ENCODE measurements at regions not wholly inside any gene's neighbourhood (a gene's known extent, or its start where the extent isn't known, plus 50 kb on each side); places are given as distances from the start of the nearest gene placed in this dataset.

DNA sequence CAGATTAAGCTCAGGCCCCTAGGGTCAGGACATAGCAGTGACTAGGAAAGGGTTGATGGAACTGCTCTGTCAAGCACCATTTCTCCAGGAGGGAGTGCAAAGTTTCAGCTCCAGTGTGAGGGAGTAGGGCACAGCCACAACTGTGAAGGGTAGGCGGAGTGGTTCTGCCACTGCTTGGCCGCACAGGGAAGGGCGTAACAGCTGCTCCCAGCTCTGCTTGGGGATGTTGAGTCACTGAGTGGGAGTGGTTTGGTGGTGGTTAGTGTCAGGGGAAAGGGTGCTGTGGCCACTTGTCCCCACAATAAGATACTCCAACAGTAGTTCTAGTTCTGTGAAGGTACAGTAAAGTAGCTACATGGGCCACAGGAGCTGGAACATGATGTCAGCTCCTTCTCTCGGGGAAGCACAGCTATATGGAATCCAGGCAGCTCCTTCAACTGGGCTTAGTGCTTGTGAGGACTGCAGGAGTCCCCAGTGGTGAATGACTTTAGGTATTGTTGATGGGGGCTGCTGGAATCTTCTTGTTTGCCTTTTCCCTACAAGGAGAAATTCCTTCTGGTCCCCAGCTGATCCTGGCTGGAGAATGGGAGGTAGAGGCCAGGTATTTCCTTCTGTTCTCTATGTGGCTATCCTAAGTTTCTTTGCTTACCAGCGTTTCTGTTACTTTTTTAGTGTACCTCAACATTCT lies 314.5 kb downstream of the SPATA31D1 start:
- TF ChIP-seq ZBTB7A (IDR thresholded peaks at IDR 0.05; ENCODE audit: low read depth), result no peak
- TF ChIP-seq RAD21 (IDR thresholded peaks at IDR 0.05; ENCODE audit: low read depth), result no peak
- TF ChIP-seq FOXM1 (IDR thresholded peaks at IDR 0.05; ENCODE audit: borderline replicate concordance, low read depth), result no peak
- TF ChIP-seq MAX (IDR thresholded peaks at IDR 0.05), result no peak
- no peak for TF ChIP-seq EGR1 (IDR thresholded peaks at IDR 0.05)
- no peak for TF ChIP-seq YY1 (IDR thresholded peaks at IDR 0.05; ENCODE audit: low read depth)

- TF ChIP-seq TAF1 (IDR thresholded peaks at IDR 0.05; ENCODE audit: low read depth) (no peak), MAX (IDR thresholded peaks at IDR 0.05) (no peak), TCF12 (IDR thresholded peaks at IDR 0.05; ENCODE audit: low read depth) (no peak), NFIC (IDR thresholded peaks at IDR 0.05) (no peak), YY1 (IDR thresholded peaks at IDR 0.05; ENCODE audit: low read depth) (no peak), ZBTB7A (IDR thresholded peaks at IDR 0.05; ENCODE audit: low read depth) (no peak), CEBPB (IDR thresholded peaks at IDR 0.05) (no peak), RAD21 (IDR thresholded peaks at IDR 0.05; ENCODE audit: low read depth) (no peak), EGR1 (IDR thresholded peaks at IDR 0.05) (no peak), FOXM1 (IDR thresholded peaks at IDR 0.05; ENCODE audit: borderline replicate concordance, low read depth) (no peak), REST (IDR thresholded peaks at IDR 0.05; ENCODE audit: low read depth) (no peak), CREB1 (IDR thresholded peaks at IDR 0.05; ENCODE audit: low read depth) (no peak)
- TF ChIP-seq, protein P1, sequence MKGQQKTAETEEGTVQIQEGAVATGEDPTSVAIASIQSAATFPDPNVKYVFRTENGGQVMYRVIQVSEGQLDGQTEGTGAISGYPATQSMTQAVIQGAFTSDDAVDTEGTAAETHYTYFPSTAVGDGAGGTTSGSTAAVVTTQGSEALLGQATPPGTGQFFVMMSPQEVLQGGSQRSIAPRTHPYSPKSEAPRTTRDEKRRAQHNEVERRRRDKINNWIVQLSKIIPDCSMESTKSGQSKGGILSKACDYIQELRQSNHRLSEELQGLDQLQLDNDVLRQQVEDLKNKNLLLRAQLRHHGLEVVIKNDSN (IDR thresholded peaks at IDR 0.05), result no peak
These were observed 320.3 kb downstream of the SPATA31D1 start for GRCh38 chr9:82308836-82309235.

DNA sequence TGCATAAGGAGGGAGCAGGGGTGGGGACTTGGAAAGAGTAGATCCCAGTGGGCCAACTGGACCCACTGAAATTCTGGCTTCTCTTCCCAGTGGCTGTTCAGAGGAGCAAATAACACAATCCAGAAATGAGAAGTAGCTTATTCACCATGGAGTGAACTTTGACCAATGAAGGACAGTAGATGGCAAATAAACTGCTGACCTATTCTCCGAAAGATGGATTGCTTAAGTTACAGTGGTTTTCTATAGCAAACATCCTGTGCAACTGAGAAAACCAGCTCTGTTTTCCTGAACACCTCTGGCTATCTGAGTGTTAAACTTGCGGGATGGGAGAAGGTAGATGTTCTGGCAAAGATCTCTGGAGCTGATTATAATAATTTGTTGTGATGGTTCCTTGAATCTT lies 325.1 kb downstream of the SPATA31D1 start:
- TF ChIP-seq TEAD4 (IDR thresholded peaks at IDR 0.05) (no peak), EP300 (IDR thresholded peaks at IDR 0.05; ENCODE audit: borderline replicate concordance) (no peak), ZBTB7A (IDR thresholded peaks at IDR 0.05; ENCODE audit: low read depth) (no peak), CREB1 (IDR thresholded peaks at IDR 0.05; ENCODE audit: low read depth) (no peak), FOXM1 (IDR thresholded peaks at IDR 0.05; ENCODE audit: borderline replicate concordance, low read depth) (no peak), TCF12 (IDR thresholded peaks at IDR 0.05; ENCODE audit: low read depth) (no peak), EGR1 (IDR thresholded peaks at IDR 0.05) (no peak), NFIC (IDR thresholded peaks at IDR 0.05) (no peak), RAD21 (IDR thresholded peaks at IDR 0.05; ENCODE audit: low read depth) (no peak), MAX (IDR thresholded peaks at IDR 0.05) (no peak)
- TF ChIP-seq, protein P1 (IDR thresholded peaks at IDR 0.05), result no peak

GRCh38 chr9:82320566-82320965 lies 332.0 kb downstream of the SPATA31D1 start:
- TF ChIP-seq REST (IDR thresholded peaks at IDR 0.05; ENCODE audit: low read depth), result no peak
- TF ChIP-seq FOXM1 (IDR thresholded peaks at IDR 0.05; ENCODE audit: borderline replicate concordance, low read depth), result no peak
- TF ChIP-seq TEAD4 (IDR thresholded peaks at IDR 0.05), result no peak
- TF ChIP-seq TCF12 (IDR thresholded peaks at IDR 0.05; ENCODE audit: low read depth), result no peak
- no peak for TF ChIP-seq CREB1 (IDR thresholded peaks at IDR 0.05; ENCODE audit: low read depth)
- no peak for TF ChIP-seq MAX (IDR thresholded peaks at IDR 0.05)
- TF ChIP-seq EGR1 (IDR thresholded peaks at IDR 0.05), result no peak
- TF ChIP-seq, protein P1 (IDR thresholded peaks at IDR 0.05), result no peak
- TF ChIP-seq YY1 (IDR thresholded peaks at IDR 0.05; ENCODE audit: low read depth), result no peak
- TF ChIP-seq TAF1 (IDR thresholded peaks at IDR 0.05; ENCODE audit: low read depth), result no peak

- no peak for TF ChIP-seq TAF1 (IDR thresholded peaks at IDR 0.05; ENCODE audit: low read depth)
These were observed 337.3 kb downstream of the SPATA31D1 start for GRCh38 chr9:82325907-82326306.

Data from Ishikawa (cell line).